Small intestine (tissue), 7 donors: ENCODE measurements at regions not wholly inside any gene's neighbourhood (a gene's known extent, or its start where the extent isn't known, plus 50 kb on each side); places are given as distances from the start of the nearest gene placed in this dataset.

Experiments
- DNase-seq, 2 donors: peaks; one replicate each; pipeline versions ENCODE4 v3.0.0 to v3.0.0-alpha.2; 2013
- FAIRE-seq: peaks from 2 replicates; lab custom pipeline; 2012; peaks lifted over from hg19 to GRCh38; lab: Jason Lieb, UNC
- H3K27ac ChIP-seq, 3 donors: one replicate each; pipeline ENCODE4 v1.5.1; 2013; ENCODE audit warnings: low read length in 2 of 3, mild to moderate bottlenecking in 2 of 3, control low read depth in 1 of 3, inconsistent platforms in 1 of 3, low read depth in 1 of 3, moderate library complexity in 1 of 3
- H3K27me3 ChIP-seq, 3 donors: one replicate each; pipeline ENCODE4 v1.6.1; 2013; ENCODE audit warnings: low read length in 3 of 3, inconsistent platforms in 1 of 3; ENCODE audit not compliant: control insufficient read depth in 3 of 3, insufficient read depth in 3 of 3
- H3K36me3 ChIP-seq, 3 donors: one replicate each; pipeline ENCODE4 v1.6.1; 2013; ENCODE audit warnings: low read length in 3 of 3, inconsistent platforms in 1 of 3, low read depth in 1 of 3, mild to moderate bottlenecking in 1 of 3, moderate library complexity in 1 of 3; ENCODE audit not compliant: control insufficient read depth in 3 of 3, insufficient read depth in 2 of 3
- H3K4me1 ChIP-seq, 3 donors: one replicate each; pipeline ENCODE4 v1.6.1; 2013; ENCODE audit warnings: low read length in 2 of 3, inconsistent platforms in 1 of 3, low read depth in 1 of 3, mild to moderate bottlenecking in 1 of 3, moderate library complexity in 1 of 3; ENCODE audit not compliant: control insufficient read depth in 3 of 3, insufficient read depth in 2 of 3
- H3K4me3 ChIP-seq, 3 donors: one replicate each; pipeline ENCODE4 v1.5.1; 2013; ENCODE audit warnings: low read length in 3 of 3, control low read depth in 1 of 3, inconsistent platforms in 1 of 3, low read depth in 1 of 3, mild to moderate bottlenecking in 1 of 3, moderate library complexity in 1 of 3
- H3K9me3 ChIP-seq, 2 donors: one replicate each; pipeline ENCODE4 v1.6.1; 2013; ENCODE audit warnings: low read depth in 1 of 2, low read length in 1 of 2; ENCODE audit not compliant: control insufficient read depth in 2 of 2, insufficient read depth in 1 of 2
- WGBS, 3 donors: extraction: QIAGEN DNeasy Blood & Tissue Kit; methylation state at CpG; one replicate each; pipeline ENCODE4 v1.1.7; 2013; 5-methylcytosine and 5-hydroxymethylcytosine counted together
- donor health status: healthy with polysubstance abuse.
- donor health status: control.
- donor health status: control.
- donor health status: Bipolar disorder and iron deficiency.
- donor health status: healthy.

GRCh38 chr2:176637486-176638166 lies 368.4 kb downstream of the MTX2 start:
- FAIRE-seq (no peak), DNase-seq (peak in 1 of 2 donors; percentile 55)
- Histone ChIP-seq H3K36me3 (no peaks in the 10 kb centered on the region), H3K9me3 (no peaks in the 10 kb centered on the region), H3K4me3 (peak overlapping the region; percentile 47 to 56 (median 54)), H3K27me3 (peaks cover 6 to 58% (median 13%) of the 10 kb centered on the region in 3 donors), H3K4me1 (no peaks in the 10 kb centered on the region), H3K27ac (peak overlapping the region in 2 of 3 donors; percentile 40 to 63)
- 1 to 2% (median 1%) methylated on average over 62 to 74 of the region's 74 CpGs for WGBS, 3 donors

DNA sequence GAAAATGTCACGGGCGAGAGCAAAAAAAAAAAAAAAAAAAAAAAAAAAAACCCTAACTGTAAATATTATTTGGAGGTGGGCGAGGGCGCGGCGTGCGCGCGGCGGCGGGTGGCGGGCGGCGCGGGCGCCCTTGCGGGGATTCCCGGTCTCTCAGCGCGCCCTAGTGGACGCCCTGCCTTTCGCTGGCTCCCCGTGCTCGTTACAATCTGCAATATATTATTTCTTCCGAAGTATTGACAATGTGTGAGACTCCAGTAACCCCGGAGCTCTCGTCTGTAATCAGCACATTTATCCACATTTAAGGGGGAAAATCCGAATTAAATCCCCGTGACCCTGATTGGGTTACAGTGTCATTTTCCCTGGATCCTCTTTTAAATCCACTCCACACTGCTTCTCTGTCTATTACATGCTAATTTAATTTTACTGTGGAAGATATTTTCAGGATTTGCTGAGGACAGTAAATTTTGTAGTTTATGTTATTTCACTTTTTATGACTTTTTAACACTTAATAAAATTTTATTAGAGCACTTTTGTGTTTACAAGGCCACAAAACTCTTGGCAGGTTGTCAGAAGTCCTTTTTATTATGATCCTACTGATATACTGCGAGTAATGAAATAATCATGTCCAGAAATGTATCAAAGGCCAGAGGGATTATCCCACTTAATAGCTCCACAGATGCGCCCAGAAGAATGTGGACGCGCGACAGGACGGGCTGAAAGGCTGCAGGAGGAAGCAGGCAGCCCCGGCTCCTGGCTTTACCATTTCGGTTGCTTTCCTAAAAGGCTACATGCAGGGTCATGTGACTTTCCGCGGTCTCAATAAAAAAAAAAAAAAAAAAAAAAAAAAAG lies 369.1 kb downstream of the MTX2 start:
- peak; percentile 45 to 76 for DNase-seq
- 2 to 7% (median 6%) methylated on average over 35 to 39 of the region's 39 CpGs for WGBS, 3 donors
- H3K4me1 ChIP-seq, result no peaks in the 10 kb centered on the region
- H3K27me3 ChIP-seq, result peaks cover 6 to 60% (median 13%) of the 10 kb centered on the region in 3 donors
- no peaks in the 10 kb centered on the region for H3K36me3 ChIP-seq
- no peak for FAIRE-seq
- H3K9me3 ChIP-seq, result no peaks in the 10 kb centered on the region
- peak overlapping the region; percentile 47 to 56 (median 54) for H3K4me3 ChIP-seq
- H3K27ac ChIP-seq, result peak overlapping the region in 2 of 3 donors; percentile 40 to 63

- no peak for DNase-seq
- H3K36me3 ChIP-seq, result no peaks in the 10 kb centered on the region
- FAIRE-seq, result no peak
- H3K4me3 ChIP-seq, result no peak overlapping the region
- 71 to 78% (median 73%) methylated on average over 7 of the region's 7 CpGs for WGBS, 3 donors
- no peaks in the 10 kb centered on the region for H3K9me3 ChIP-seq
- H3K4me1 ChIP-seq, result no peaks in the 10 kb centered on the region
- H3K27ac ChIP-seq, result no peak overlapping the region
- H3K27me3 ChIP-seq, result peaks cover 6 to 62% (median 16%) of the 10 kb centered on the region in 3 donors
These were observed 369.7 kb downstream of the MTX2 start for GRCh38 chr2:176639016-176639343.

DNA sequence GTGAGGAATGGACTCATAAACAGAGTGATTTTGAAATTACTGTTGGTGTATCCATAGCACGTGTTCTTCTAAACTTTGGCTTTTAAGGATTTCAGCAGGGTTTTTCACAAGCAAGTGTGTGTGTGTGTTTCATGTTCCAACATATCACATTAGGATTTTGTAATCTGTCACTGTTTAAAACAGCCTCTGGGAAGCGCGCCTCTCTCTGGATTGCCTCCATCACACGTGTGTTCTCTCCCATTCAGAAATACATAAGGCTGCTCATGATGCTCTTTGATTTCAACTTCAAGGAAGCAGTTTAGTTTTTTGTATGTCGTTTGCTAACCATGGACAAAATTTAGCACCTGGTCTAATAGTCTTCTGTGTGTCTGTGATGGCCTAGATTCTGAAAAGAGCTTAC lies 370.4 kb downstream of the MTX2 start:
- peaks cover 6 to 63% (median 19%) of the 10 kb centered on the region in 3 donors for H3K27me3 ChIP-seq
- FAIRE-seq, result no peak

GRCh38 chr2:176641436-176641835 lies 372.2 kb downstream of the MTX2 start:
- WGBS, 3 donors, result 81 to 90% (median 82%) methylated on average over 2 of the region's 2 CpGs
- DNase-seq (no peak), FAIRE-seq (no peak)
- Histone ChIP-seq H3K36me3 (no peaks in the 10 kb centered on the region), H3K27me3 (peaks cover 6 to 72% (median 21%) of the 10 kb centered on the region in 3 donors), H3K4me3 (no peak overlapping the region), H3K9me3 (no peaks in the 10 kb centered on the region), H3K27ac (no peak overlapping the region), H3K4me1 (no peaks in the 10 kb centered on the region)

More for the DNA sequence above, 370.4 kb downstream of the MTX2 start:
- no peaks in the 10 kb centered on the region for H3K36me3 ChIP-seq
- DNase-seq, result no peak
- H3K4me1 ChIP-seq, result no peaks in the 10 kb centered on the region
- H3K27ac ChIP-seq, result no peak overlapping the region
- H3K4me3 ChIP-seq, result no peak overlapping the region
- 36 to 53% (median 49%) methylated on average over 5 of the region's 5 CpGs for WGBS, 3 donors
- no peaks in the 10 kb centered on the region for H3K9me3 ChIP-seq

DNA sequence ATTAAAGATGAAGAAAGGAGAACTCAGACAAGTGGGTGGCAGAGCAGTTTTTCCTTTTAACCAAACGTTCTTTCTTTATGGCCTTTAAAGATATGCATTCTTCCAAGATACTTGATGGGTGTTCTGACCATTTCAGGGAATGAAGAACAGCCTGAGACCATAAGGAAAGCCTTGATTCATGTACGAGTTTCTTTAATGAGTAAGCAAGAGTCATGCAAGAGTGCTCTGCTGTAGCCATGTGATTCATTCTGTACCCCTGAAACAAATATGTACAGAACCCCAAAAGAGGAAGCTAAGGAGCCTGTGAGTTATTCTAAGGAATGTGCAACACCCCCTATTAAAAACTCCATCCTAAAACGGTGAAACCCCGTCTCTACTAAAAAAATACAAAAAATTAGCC lies 372.8 kb downstream of the MTX2 start:
- Histone ChIP-seq H3K36me3 (no peaks in the 10 kb centered on the region), H3K27me3 (peaks cover 6 to 72% (median 20%) of the 10 kb centered on the region in 3 donors), H3K4me1 (no peaks in the 10 kb centered on the region), H3K4me3 (no peak overlapping the region), H3K9me3 (no peaks in the 10 kb centered on the region), H3K27ac (no peak overlapping the region)
- DNase-seq (no peak), FAIRE-seq (no peak)
- WGBS, 3 donors, result 52 to 61% (median 54%) methylated on average over 4 of the region's 4 CpGs

- DNase-seq (no peak), FAIRE-seq (no peak)
- H3K4me3 ChIP-seq, result no peak overlapping the region
- H3K27ac ChIP-seq, result no peak overlapping the region
- H3K9me3 ChIP-seq, result no peaks in the 10 kb centered on the region
- no peaks in the 10 kb centered on the region for H3K4me1 ChIP-seq
- H3K36me3 ChIP-seq, result no peaks in the 10 kb centered on the region
- WGBS, 3 donors, result 27 to 32% (median 31%) methylated on average over 8 of the region's 8 CpGs
- H3K27me3 ChIP-seq, result peaks cover 3 to 64% (median 19%) of the 10 kb centered on the region in 3 donors
These were observed 374.4 kb downstream of the MTX2 start for GRCh38 chr2:176643646-176644045.

GRCh38 chr2:176645494-176645893 lies 376.3 kb downstream of the MTX2 start:
- no peak for FAIRE-seq
- Histone ChIP-seq H3K9me3 (no peaks in the 10 kb centered on the region), H3K36me3 (no peaks in the 10 kb centered on the region), H3K4me3 (no peak overlapping the region), H3K4me1 (no peaks in the 10 kb centered on the region), H3K27ac (no peak overlapping the region), H3K27me3 (peaks cover 0 to 52% (median 14%) of the 10 kb centered on the region in 3 donors)
- DNase-seq, result no peak
- 84 to 90% (median 90%) methylated on average over 3 of the region's 3 CpGs for WGBS, 3 donors
